ENCODE measurements at regions not wholly inside any gene's neighbourhood (a gene's known extent, or its start where the extent isn't known, plus 50 kb on each side); places are given as distances from the start of the nearest gene placed in this dataset.
A peak's percentile ranks its signal among the peaks of the same experiment; 100 is the strongest.
"Not testable (repeated sequence)": the region's sequence is repeated elsewhere in the genome, so short reads cannot be mapped to it uniquely, and the experiment has no call there.

GRCh38 chr5:107772418-107773310, 101.9 kb upstream of the EFNA5 start:
- DNase-seq = peak; percentile 31 to 51

- DNase-seq = no peak
These were observed 101.2 kb upstream of the EFNA5 start for GRCh38 chr5:107771926-107772325.

- no peak for DNase-seq
These were observed 99.3 kb upstream of the EFNA5 start for GRCh38 chr5:107770051-107770450.

- no peak for DNase-seq
These were observed 98.8 kb upstream of the EFNA5 start for GRCh38 chr5:107769519-107769918.

- no peak for DNase-seq
These were observed 96.2 kb upstream of the EFNA5 start for GRCh38 chr5:107766972-107767371.

- no peak for DNase-seq
These were observed 95.7 kb upstream of the EFNA5 start for GRCh38 chr5:107766439-107766838.

- no peak for DNase-seq
These were observed 95.0 kb upstream of the EFNA5 start for GRCh38 chr5:107765805-107766063.

- DNase-seq = no peak
These were observed 94.5 kb upstream of the EFNA5 start for GRCh38 chr5:107764976-107765804.

GRCh38 chr5:107764282-107764681, 93.5 kb upstream of the EFNA5 start:
- no peak for DNase-seq

GRCh38 chr5:107753427-107753826, 82.7 kb upstream of the EFNA5 start:
- DNase-seq = no peak

GRCh38 chr5:107744418-107745330, 73.9 kb upstream of the EFNA5 start:
- DNase-seq = no peak

GRCh38 chr5:107743373-107744000, 72.8 kb upstream of the EFNA5 start:
- DNase-seq = no peak

- DNase-seq = no peak
These were observed 68.9 kb upstream of the EFNA5 start for GRCh38 chr5:107739661-107740060.

- no peak for DNase-seq
These were observed 65.9 kb upstream of the EFNA5 start for GRCh38 chr5:107736638-107737037.

- DNase-seq = not testable (repeated sequence)
These were observed 65.4 kb upstream of the EFNA5 start for GRCh38 chr5:107736089-107736488.

- no peak for DNase-seq
These were observed 64.8 kb upstream of the EFNA5 start for GRCh38 chr5:107735558-107735957.

GRCh38 chr5:107726896-107727295, 56.2 kb upstream of the EFNA5 start:
- DNase-seq = no peak

GRCh38 chr5:107724642-107725041, 53.9 kb upstream of the EFNA5 start:
- no peak for DNase-seq

GRCh38 chr5:107721241-107721640, 50.5 kb upstream of the EFNA5 start:
- not testable (repeated sequence) for DNase-seq
